GM20431 (cell line): ENCODE measurements at regions not wholly inside any gene's neighbourhood (a gene's known extent, or its start where the extent isn't known, plus 50 kb on each side); places are given as distances from the start of the nearest gene placed in this dataset.

Source experiments
- in situ Hi-C: fragments of 300-500 bp; cut with MseI, MboI; formaldehyde crosslinking; loops from one replicate; pipeline ENCODE4 v1.15.0; 2020; ENCODE audit warnings: low sequenced_read_pairs; ENCODE audit not compliant: unreplicated experiment

DNA sequence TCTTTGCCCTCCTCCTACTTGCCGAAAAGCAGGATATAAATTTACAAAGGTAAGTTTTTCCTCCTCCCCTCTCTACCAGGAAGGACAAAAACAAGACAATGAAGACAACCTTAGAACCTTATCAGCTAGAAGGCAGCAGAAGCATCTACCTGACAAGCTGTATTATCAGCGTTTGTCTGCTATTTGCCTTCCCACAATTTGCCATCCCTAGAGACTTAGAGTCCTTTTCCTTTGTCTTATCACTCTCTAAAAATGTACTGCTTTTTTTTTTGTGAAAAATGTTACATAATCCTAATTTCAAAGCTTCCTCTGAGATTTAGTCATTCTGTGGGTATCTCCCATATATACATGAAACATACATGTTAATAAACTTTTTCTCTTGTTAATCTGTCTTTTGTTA lies 176.9 kb upstream of the PROK2 start:
- in situ Hi-C loops: no loop called here

GRCh38 chr3:71961378-71961777 lies 176.4 kb upstream of the PROK2 start:
- in situ Hi-C loops: no loop called here

GRCh38 chr3:71958533-71958932 lies 173.6 kb upstream of the PROK2 start:
- in situ Hi-C loops: no loop called here

DNA sequence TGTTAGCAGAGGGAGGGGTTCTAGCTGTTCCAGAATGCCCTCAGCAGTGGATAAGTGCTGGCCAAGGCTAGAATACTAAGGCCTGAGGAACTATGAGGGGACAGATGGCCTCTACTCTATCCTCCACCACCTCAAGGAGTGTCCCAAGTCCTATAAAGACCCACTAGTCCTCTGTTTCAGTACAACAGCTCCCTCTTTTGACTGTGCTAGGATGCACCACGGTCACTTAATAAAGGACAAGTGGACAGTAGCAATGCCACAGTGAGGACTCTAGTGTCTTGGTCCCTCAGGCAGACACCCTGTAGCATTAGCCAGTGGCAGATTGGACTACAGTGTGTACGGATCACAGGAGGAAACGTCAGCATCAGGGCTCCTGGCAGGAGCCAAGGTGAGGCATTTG lies 171.8 kb upstream of the PROK2 start:
- in situ Hi-C loops: no loop called here

DNA sequence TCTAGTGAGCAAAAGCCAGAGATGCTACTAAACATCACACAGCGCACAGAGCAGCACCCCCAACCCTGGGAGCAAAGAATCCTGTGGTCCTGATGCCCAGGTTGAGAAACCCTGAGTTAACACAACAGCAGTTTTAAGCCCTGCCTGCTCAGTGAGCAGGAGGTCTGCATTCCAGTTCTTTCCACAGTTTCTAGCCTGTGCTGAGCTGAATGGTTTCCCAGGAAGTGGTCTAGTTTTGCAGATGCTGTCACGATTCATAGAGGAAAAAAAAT lies 171.1 kb upstream of the PROK2 start:
- in situ Hi-C loops: no loop called here

DNA sequence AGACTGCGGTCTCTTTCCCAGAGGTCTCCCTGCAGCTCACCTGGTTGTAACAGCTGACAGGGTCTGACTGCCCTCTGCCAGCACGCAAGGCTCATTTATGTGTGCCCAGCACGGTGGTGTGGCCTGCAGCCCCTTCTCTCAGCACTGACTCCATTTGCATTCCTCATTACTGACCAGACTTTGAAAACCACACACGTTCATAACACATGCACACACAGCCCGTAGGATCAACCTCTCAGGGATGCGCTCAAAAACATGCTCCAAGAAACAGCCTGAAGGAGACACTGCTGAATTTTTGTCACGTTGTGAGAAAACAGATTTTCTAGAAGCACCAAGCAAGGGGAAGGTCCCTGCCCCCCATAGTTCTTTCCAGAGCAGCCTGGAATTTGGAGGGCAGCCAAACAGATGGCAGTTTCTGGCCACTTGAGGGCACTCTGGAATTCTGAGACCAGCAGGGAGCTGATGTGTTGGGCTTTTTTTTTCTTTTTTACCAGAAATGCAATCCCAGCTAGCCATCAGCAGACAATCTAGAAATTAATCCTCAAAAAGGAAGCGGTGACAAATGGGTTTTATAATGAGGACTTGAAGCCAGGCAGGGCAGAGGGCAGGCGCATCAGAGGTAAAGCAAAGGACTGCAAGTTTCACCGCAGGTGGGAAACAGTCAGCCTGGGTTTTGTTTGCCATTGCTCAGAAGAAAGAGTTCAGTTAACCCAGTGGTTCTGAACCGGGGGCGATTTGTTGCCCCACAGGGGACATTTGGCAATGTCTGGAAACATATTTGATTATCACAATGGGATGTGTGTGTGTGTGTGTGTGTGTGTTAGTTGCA lies 170.5 kb upstream of the PROK2 start:
- in situ Hi-C loops: no loop called here

- in situ Hi-C loops: no loop called here
These were observed 166.9 kb upstream of the PROK2 start for GRCh38 chr3:71951842-71952241.

DNA sequence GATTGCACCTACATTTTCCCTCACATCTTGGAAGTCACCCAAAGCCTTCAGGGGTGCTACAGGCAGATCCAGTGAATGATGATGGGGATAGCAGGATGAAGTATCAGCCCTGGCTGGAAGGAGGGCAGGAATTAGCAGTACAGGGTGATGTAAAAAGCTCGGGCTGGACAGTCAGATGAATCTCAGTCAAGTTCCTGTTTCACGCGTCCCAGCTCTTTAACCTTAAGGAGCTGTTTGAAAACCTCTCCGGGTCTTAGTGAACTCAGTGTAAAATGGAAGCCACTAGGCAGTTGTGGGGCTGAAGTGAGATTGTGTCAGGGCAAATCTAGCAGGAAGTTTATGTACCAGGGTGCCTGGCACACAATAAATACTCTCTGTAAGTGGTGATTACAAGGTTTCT lies 166.4 kb upstream of the PROK2 start:
- in situ Hi-C loops: no loop called here

GRCh38 chr3:71949442-71949841 lies 164.5 kb upstream of the PROK2 start:
- in situ Hi-C loops: loop anchor here (25.0 kb wide), 1 partner anchor 888 kb away; the partner anchor contains the start of gene SHQ1

GRCh38 chr3:71944482-71945065 lies 159.6 kb upstream of the PROK2 start:
- in situ Hi-C loops: loop anchor here (25.0 kb wide), 1 partner anchor 893 kb away; the partner anchor contains the start of gene SHQ1

- in situ Hi-C loops: loop anchor here (25.0 kb wide), 1 partner anchor 895 kb away; the partner anchor contains the start of gene SHQ1
These were observed 157.7 kb upstream of the PROK2 start for GRCh38 chr3:71942432-71943187.

DNA sequence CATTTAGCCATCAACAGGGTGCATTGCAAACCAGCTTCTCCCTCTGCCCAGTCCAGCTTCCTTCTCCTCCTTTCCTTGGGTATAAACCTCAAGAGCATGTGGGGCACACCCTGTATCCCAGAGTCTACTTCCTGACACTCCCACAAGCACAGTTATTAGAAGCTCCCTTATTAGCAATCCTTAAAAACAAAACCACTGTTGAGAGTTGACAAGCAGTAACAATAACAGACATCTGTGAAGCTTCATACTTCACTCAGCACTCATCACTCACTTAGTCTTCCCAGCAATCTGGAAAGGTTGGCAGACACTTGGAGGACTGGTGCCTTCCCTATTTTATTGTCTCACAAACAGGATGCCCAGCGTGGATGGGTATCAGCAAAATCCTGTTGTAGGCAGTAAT lies 155.5 kb upstream of the PROK2 start:
- in situ Hi-C loops: loop anchor here (25.0 kb wide), 1 partner anchor 897 kb away; the partner anchor contains the start of gene SHQ1

- in situ Hi-C loops: loop anchor here (25.0 kb wide), 1 partner anchor 899 kb away; the partner anchor contains the start of gene SHQ1
These were observed 153.1 kb upstream of the PROK2 start for GRCh38 chr3:71938081-71938480.

- in situ Hi-C loops: loop anchor here (25.0 kb wide), 1 partner anchor 901 kb away; the partner anchor contains the start of gene SHQ1
These were observed 151.7 kb upstream of the PROK2 start for GRCh38 chr3:71936681-71937080.

- in situ Hi-C loops: loop anchor here (25.0 kb wide), 1 partner anchor 903 kb away; the partner anchor contains the start of gene SHQ1
These were observed 149.7 kb upstream of the PROK2 start for GRCh38 chr3:71934520-71935270.

DNA sequence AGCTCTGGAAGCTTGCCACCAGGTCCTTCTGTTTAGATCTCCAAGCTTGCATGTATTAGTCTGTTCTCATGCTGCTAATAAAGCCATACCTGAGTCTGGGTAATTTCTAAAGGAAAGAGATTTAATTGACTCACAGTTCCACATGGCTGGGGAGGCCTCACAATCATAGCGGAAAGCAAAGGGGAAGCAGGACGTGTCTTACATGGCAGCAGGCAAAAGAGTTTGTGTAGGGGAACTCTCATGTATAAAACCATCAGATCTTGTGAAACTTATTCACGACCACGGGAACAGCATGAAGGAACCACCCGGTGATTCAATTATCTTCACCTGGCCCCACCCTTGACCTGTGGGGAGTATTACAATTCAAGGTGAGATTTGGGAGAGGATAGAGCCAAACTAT lies 147.0 kb upstream of the PROK2 start:
- in situ Hi-C loops: loop anchor here (25.0 kb wide), 1 partner anchor 905 kb away; the partner anchor contains the start of gene SHQ1

GRCh38 chr3:71930056-71930991 lies 145.4 kb upstream of the PROK2 start:
- in situ Hi-C loops: loop anchor here (25.0 kb wide), 1 partner anchor 907 kb away; the partner anchor contains the start of gene SHQ1

DNA sequence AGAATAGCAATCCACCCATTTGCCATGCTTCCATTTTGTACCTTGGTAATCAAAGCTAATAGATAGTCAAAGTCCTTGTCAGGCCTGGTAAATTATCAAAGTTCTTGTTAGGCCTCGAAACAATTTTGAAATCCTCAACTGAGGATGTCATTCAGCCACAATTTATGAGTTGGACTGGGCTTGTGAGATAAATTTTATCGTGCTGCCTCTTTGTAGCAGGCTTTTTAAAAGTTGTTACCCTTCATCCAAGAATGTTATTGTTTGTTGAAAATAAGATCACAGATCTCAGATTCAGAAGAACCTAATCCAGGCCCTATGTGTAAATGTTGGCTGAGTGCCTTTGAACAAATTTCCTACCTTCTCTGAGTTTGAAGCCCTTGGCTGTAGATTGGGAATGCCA lies 143.3 kb upstream of the PROK2 start:
- in situ Hi-C loops: loop anchor here (25.0 kb wide), 1 partner anchor 909 kb away; the partner anchor contains the start of gene SHQ1
